ENCODE measurements at regions not wholly inside any gene's neighbourhood (a gene's known extent, or its start where the extent isn't known, plus 50 kb on each side); places are given as distances from the start of the nearest gene placed in this dataset.

DNA sequence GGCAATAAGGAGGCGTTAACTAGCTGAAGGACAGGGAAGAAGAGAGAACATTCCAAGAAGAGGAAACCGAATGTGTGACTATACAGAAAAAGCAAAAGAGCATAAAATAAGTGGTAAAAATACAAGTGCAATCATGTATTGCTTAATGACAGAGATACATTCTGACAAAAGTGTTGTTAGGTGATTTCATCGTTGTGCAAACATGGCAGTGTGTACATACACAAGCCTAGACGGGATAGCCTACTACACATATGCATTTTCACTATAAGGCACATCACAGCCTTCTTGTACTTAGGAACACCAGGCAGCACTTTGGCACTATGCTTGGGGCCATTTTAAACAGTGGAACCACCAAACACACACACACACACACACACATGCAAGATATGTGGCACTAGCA lies 299.3 kb downstream of the BCAT1 start:
- TF ChIP-seq, protein P1, sequence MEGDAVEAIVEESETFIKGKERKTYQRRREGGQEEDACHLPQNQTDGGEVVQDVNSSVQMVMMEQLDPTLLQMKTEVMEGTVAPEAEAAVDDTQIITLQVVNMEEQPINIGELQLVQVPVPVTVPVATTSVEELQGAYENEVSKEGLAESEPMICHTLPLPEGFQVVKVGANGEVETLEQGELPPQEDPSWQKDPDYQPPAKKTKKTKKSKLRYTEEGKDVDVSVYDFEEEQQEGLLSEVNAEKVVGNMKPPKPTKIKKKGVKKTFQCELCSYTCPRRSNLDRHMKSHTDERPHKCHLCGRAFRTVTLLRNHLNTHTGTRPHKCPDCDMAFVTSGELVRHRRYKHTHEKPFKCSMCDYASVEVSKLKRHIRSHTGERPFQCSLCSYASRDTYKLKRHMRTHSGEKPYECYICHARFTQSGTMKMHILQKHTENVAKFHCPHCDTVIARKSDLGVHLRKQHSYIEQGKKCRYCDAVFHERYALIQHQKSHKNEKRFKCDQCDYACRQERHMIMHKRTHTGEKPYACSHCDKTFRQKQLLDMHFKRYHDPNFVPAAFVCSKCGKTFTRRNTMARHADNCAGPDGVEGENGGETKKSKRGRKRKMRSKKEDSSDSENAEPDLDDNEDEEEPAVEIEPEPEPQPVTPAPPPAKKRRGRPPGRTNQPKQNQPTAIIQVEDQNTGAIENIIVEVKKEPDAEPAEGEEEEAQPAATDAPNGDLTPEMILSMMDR (IDR thresholded peaks at IDR 0.05; ENCODE audit: poor library complexity, severe bottlenecking): no peak
- TF ChIP-seq MXI1 (conservative IDR thresholded peaks at IDR 0.05; ENCODE audit: poor library complexity, severe bottlenecking): no peak
- TF ChIP-seq EP300 (conservative IDR thresholded peaks at IDR 0.05; ENCODE audit: poor library complexity, severe bottlenecking): no peak
